HepG2 (cell line): ENCODE measurements at regions not wholly inside any gene's neighbourhood (a gene's known extent, or its start where the extent isn't known, plus 50 kb on each side); places are given as distances from the start of the nearest gene placed in this dataset.

ENCODE experiments used
- ATAC-seq: fragments of 200-7000 bp; cut with Tn5 transposase; 3 replicates; pipeline ENCODE4 v1.9.1; 2020; ENCODE audit warnings: mild to moderate bottlenecking, moderate library complexity
- BruUV-seq: library from RNA; stranded (reverse); fragments of 400-500 nt; replicated peaks from 2 replicates; lab custom pipeline; 2021; lab: Mats Ljungman, UMichigan
- CTCF ChIA-PET: fragments of 300-600 bp; formaldehyde crosslinking; extraction: SDS; loops from one replicate; lab custom pipeline; 2021; ENCODE audit warnings: low total read pairs, inconsistent platforms, low intra/inter-chr PET ratio; lab: Yijun Ruan, JAX
- POLR2A ChIA-PET: fragments of 350-600 bp; sonication (Branson Sonifier 250); formaldehyde crosslinking; loops from one replicate; lab custom pipeline; 2020; ENCODE audit warnings: antibody characterized with exemption, inconsistent platforms; lab: Yijun Ruan, JAX
- DNase-seq: peaks from one replicate; pipeline ENCODE4 v3.0.0-alpha.2; 2015; ENCODE audit warnings: low spot score
- FAIRE-seq: peaks from 3 replicates; lab custom pipeline; 2011; peaks lifted over from hg19 to GRCh38; lab: Jason Lieb, UNC
- H2AFZ ChIP-seq: one replicate; pipeline ENCODE4 v1.6.1; 2011; ENCODE audit warnings: low read length, inconsistent platforms
- H3K27ac ChIP-seq: fragments of 300-600 bp; 3 replicates; pipeline ENCODE4 v1.8.0; 2011; ENCODE audit warnings: mixed run types, mild to moderate bottlenecking, mixed read lengths, low read length, inconsistent platforms; ENCODE audit not compliant: insufficient read depth; ENCODE audit errors: extremely low read length
- H3K27me3 ChIP-seq, 2 experiments: fragments of 200-600 bp in 1 of 2; 2 replicates in 1 of 2; 3 replicates in 1 of 2; pipeline versions ENCODE4 v1.6.0 to v1.8.0; 2011; ENCODE audit warnings: low read length in 2 of 2, mild to moderate bottlenecking in 2 of 2, moderate library complexity in 2 of 2, inconsistent platforms in 1 of 2; ENCODE audit not compliant: insufficient read depth in 2 of 2, control insufficient read depth in 1 of 2
- H3K36me3 ChIP-seq, 2 experiments: fragments of 200-600 bp in 1 of 2; replicated peaks in 1 of 2; 2 replicates in 1 of 2; 3 replicates in 1 of 2; pipeline versions ENCODE4 v1.5.1 to v1.8.0; 2011; ENCODE audit warnings: low read length in 2 of 2, inconsistent platforms in 1 of 2; ENCODE audit not compliant: insufficient read depth in 2 of 2, control insufficient read depth in 1 of 2
- H3K4me1 ChIP-seq: 2 replicates; pipeline ENCODE4 v1.5.1; 2012; ENCODE audit warnings: low read length, inconsistent platforms; ENCODE audit not compliant: insufficient read depth
- H3K4me2 ChIP-seq: 2 replicates; pipeline ENCODE4 v1.6.0; 2011; ENCODE audit warnings: low read depth, low read length, inconsistent platforms
- H3K4me3 ChIP-seq, 3 experiments: fragments of 200-600 bp in 1 of 3; sonication (generic), shearing (Covaris generic) in 1 of 3; replicated peaks in 1 of 3; 2 replicates each; pipeline ENCODE4 v1.5.1; 2011 to 2016; ENCODE audit warnings: low read length in 3 of 3, inconsistent platforms in 2 of 3, low read depth in 2 of 3, mild to moderate bottlenecking in 2 of 3, control low read depth in 1 of 3, mixed read lengths in 1 of 3; ENCODE audit not compliant: insufficient read depth in 1 of 3
- H3K79me2 ChIP-seq: one replicate; pipeline ENCODE4 v1.6.1; 2011; ENCODE audit warnings: low read length, inconsistent platforms; ENCODE audit not compliant: insufficient read depth
- H3K9ac ChIP-seq: 2 replicates; pipeline ENCODE4 v1.6.0; 2011; ENCODE audit warnings: mild to moderate bottlenecking, low read depth, low read length, inconsistent platforms; ENCODE audit not compliant: insufficient read depth
- H3K9me3 ChIP-seq: 2 replicates; pipeline ENCODE4 v1.5.1; 2012; ENCODE audit warnings: mild to moderate bottlenecking, low read length
- H4K20me1 ChIP-seq: 2 replicates; pipeline ENCODE4 v1.6.0; 2011; ENCODE audit warnings: inconsistent platforms, mild to moderate bottlenecking, low read length, moderate library complexity; ENCODE audit not compliant: insufficient read depth
- ARNT ChIP-seq: fragments of 450-650 bp; IDR thresholded peaks from 2 replicates; pipeline ENCODE4 v1.6.1; 2017
- DMTF1 ChIP-seq: sonication (generic); formaldehyde crosslinking; IDR thresholded peaks from 2 replicates; pipeline ENCODE4 v1.4.0; 2020; ENCODE audit warnings: mild to moderate bottlenecking, missing genetic modification reagents
- FOXO4 ChIP-seq: sonication (generic); formaldehyde crosslinking; conservative IDR thresholded peaks from 2 replicates; pipeline ENCODE4 v1.8.1; 2023; ENCODE audit warnings: missing genetic modification reagents
- MLXIP ChIP-seq: sonication (generic); formaldehyde crosslinking; IDR thresholded peaks from 2 replicates; pipeline ENCODE4 v1.9.0; 2021; ENCODE audit warnings: missing genetic modification reagents, borderline replicate concordance
- NONO ChIP-seq, 2 experiments: fragments of 450-650 bp in 1 of 2; sonication (generic) in 1 of 2; formaldehyde crosslinking in 1 of 2; IDR thresholded peaks in 1 of 2; conservative IDR thresholded peaks in 1 of 2; 2 replicates each; pipeline versions ENCODE4 v1.6.1 to v1.8.0; 2017 to 2022; ENCODE audit warnings: mild to moderate bottlenecking in 1 of 2, missing genetic modification reagents in 1 of 2, moderate library complexity in 1 of 2
- PCBP2 ChIP-seq: fragments of 200-400 bp; formaldehyde crosslinking; optimal IDR thresholded peaks from 2 replicates; pipeline ENCODE3; 2018; ENCODE audit warnings: low read length, low read depth; ENCODE audit not compliant: poor library complexity, severe bottlenecking
- SAFB2 ChIP-seq: sonication (generic); formaldehyde crosslinking; IDR thresholded peaks from 2 replicates; pipeline ENCODE4 v1.5.1; 2020; ENCODE audit warnings: missing genetic modification reagents, low read depth, mild to moderate bottlenecking, borderline replicate concordance
- SP140L ChIP-seq: sonication (generic); formaldehyde crosslinking; IDR thresholded peaks from 2 replicates; pipeline ENCODE4 v1.4.0; 2020; ENCODE audit warnings: missing genetic modification reagents, borderline replicate concordance
- SUZ12 ChIP-seq: fragments of 150-350 bp; IDR thresholded peaks from 2 replicates; pipeline ENCODE4 v1.6.1; 2014; ENCODE audit warnings: low read depth, low read length
- YEATS4 ChIP-seq: sonication (generic); formaldehyde crosslinking; IDR thresholded peaks from 2 replicates; pipeline ENCODE4 v1.4.0; 2020; ENCODE audit warnings: missing genetic modification reagents, borderline replicate concordance
- ZNF264 ChIP-seq: sonication (generic); formaldehyde crosslinking; IDR thresholded peaks from 2 replicates; pipeline ENCODE4 v1.4.0; 2020; ENCODE audit warnings: missing genetic modification reagents
- ZNF451 ChIP-seq: sonication (generic); formaldehyde crosslinking; IDR thresholded peaks from 2 replicates; pipeline ENCODE4 v1.5.0; 2020; ENCODE audit warnings: mild to moderate bottlenecking, missing genetic modification reagents
- WGBS: methylation state at CpG from one replicate; pipeline ENCODE4 v1.1.6; 2017; ENCODE audit warnings: low lambda C conversion rate; 5-methylcytosine and 5-hydroxymethylcytosine counted together
- in situ Hi-C: cut with HindIII; loops from 2 replicates; pipeline ENCODE4 v1.10.0; 2017; ENCODE audit warnings: low pct_unique_long_range_greater_than_20kb; ENCODE audit not compliant: extremely low pct_ligation_motif_present
- intact Hi-C: fragments of 100-400 bp; cut with micrococcal nuclease; formaldehyde crosslinking; loops from one replicate; pipeline ENCODE4 v1.10.0; 2022; ENCODE audit not compliant: unreplicated experiment

GRCh38 chr19:30817197-30817596, 445.0 kb downstream of the ZNF536 start:
- H3K36me3 ChIP-seq: no peaks in the 10 kb centered on the region
- no peak for TF ChIP-seq ZNF264 (CRISPR knock-in tag)
- no peak for TF ChIP-seq DMTF1
- no peak for TF ChIP-seq SUZ12
- no peak for TF ChIP-seq SAFB2 (CRISPR knock-in tag)
- no peak for TF ChIP-seq SP140L (CRISPR knock-in tag)
- no peak for TF ChIP-seq ARNT
- TF ChIP-seq, all 625 proteins: peak for 0
- peaks cover 45% of the 10 kb centered on the region for H3K4me1 ChIP-seq
- no peak overlapping the region for H3K9ac ChIP-seq
- no peaks in the 10 kb centered on the region for H3K79me2 ChIP-seq
- peaks cover 54% of the 10 kb centered on the region for H3K9me3 ChIP-seq
- no peaks in the 10 kb centered on the region for H3K27me3 ChIP-seq
- FAIRE-seq: no peak
- no peak overlapping the region for H2AFZ ChIP-seq
- ChIA-PET POLR2A (no interaction called here), CTCF (no interaction called here)
- BruUV-seq: no TSS peak
- no peak for DNase-seq
- H3K27ac ChIP-seq: no peak overlapping the region
- no peak overlapping the region for H3K4me2 ChIP-seq
- H3K4me3 ChIP-seq: no peak overlapping the region
- in situ Hi-C loops: no loop called here
- intact Hi-C loops: no loop called here
- no peaks in the 10 kb centered on the region for H4K20me1 ChIP-seq
- ATAC-seq: no peak
- 80% methylated on average over 10 of the region's 12 CpGs for WGBS

GRCh38 chr19:30815889-30816580, 443.9 kb downstream of the ZNF536 start:
- ChIA-PET CTCF (no interaction called here), POLR2A (no interaction called here)
- no TSS peak for BruUV-seq
- Histone ChIP-seq H3K27me3 (no peaks in the 10 kb centered on the region), H4K20me1 (no peaks in the 10 kb centered on the region), H3K9ac (no peak overlapping the region), H3K27ac (no peak overlapping the region), H3K36me3 (no peaks in the 10 kb centered on the region), H3K4me2 (no peak overlapping the region), H2AFZ (no peak overlapping the region), H3K4me1 (peaks cover 56% of the 10 kb centered on the region), H3K4me3 (no peak overlapping the region), H3K9me3 (peaks cover 52% of the 10 kb centered on the region), H3K79me2 (no peaks in the 10 kb centered on the region)
- intact Hi-C loops (no loop called here), in situ Hi-C loops (no loop called here)
- no peak for DNase-seq
- ATAC-seq: no peak
- no peak for FAIRE-seq
- TF ChIP-seq MLXIP (no peak), YEATS4 (no peak), FOXO4 (CRISPR knock-in tag) (no peak), NONO (IDR thresholded peaks at IDR 0.05) (0 out of 2 replicates have a peak, but pooled peaks have one; percentile 4), NONO (CRISPR knock-in tag; conservative IDR thresholded peaks at IDR 0.05) (no peak), ZNF451 (CRISPR knock-in tag) (no peak), PCBP2 (peak; percentile 78)
